Spinal cord (tissue), 9 donors: ENCODE measurements at regions not wholly inside any gene's neighbourhood (a gene's known extent, or its start where the extent isn't known, plus 50 kb on each side); places are given as distances from the start of the nearest gene placed in this dataset.
A peak's percentile ranks its signal among the peaks of the same experiment; 100 is the strongest.

Source experiments
- DNase-seq, 6 donors: peaks; one replicate each; pipeline versions ENCODE4 v3.0.0 to v3.0.0-alpha.2; 2013 to 2015; ENCODE audit warnings: low spot score in 6 of 6, low read depth in 4 of 6
- H3K27ac ChIP-seq: one replicate; pipeline ENCODE4 v1.5.1; 2013; ENCODE audit warnings: low read depth, low read length, control low read depth
- H3K27me3 ChIP-seq: one replicate; pipeline ENCODE4 v1.6.1; 2013; ENCODE audit warnings: low read length; ENCODE audit not compliant: control insufficient read depth, insufficient read depth
- H3K36me3 ChIP-seq: one replicate; pipeline ENCODE4 v1.6.1; 2013; ENCODE audit warnings: low read length; ENCODE audit not compliant: control insufficient read depth, insufficient read depth
- H3K4me1 ChIP-seq: one replicate; pipeline ENCODE4 v1.6.1; 2013; ENCODE audit warnings: low read length; ENCODE audit not compliant: control insufficient read depth, insufficient read depth
- H3K4me3 ChIP-seq: one replicate; pipeline ENCODE4 v1.5.1; 2013; ENCODE audit warnings: low read depth, low read length, control low read depth
- H3K9me3 ChIP-seq: one replicate; pipeline ENCODE4 v1.6.1; 2013; ENCODE audit warnings: low read length; ENCODE audit not compliant: control insufficient read depth, insufficient read depth
- WGBS: methylation state at CpG from one replicate; pipeline ENCODE4 v1.1.5; 2013; ENCODE audit warnings: missing lambda C conversion rate; ENCODE audit not compliant: insufficient coverage; 5-methylcytosine and 5-hydroxymethylcytosine counted together
- donor health status: healthy.

GRCh38 chr2:9097892-9098291 is 94.4 kb upstream of the MBOAT2 start:
- no peak overlapping the region for H3K4me3 ChIP-seq
- H3K27me3 ChIP-seq: peaks cover 4% of the 10 kb centered on the region
- H3K27ac ChIP-seq: no peak overlapping the region
- peaks cover 45% of the 10 kb centered on the region for H3K4me1 ChIP-seq
- DNase-seq: no peak
- H3K36me3 ChIP-seq: no peaks in the 10 kb centered on the region
- no peaks in the 10 kb centered on the region for H3K9me3 ChIP-seq
- 46% methylated on average over 7 of the region's 7 CpGs for WGBS

GRCh38 chr2:9097239-9097638 is 93.8 kb upstream of the MBOAT2 start:
- H3K9me3 ChIP-seq: no peaks in the 10 kb centered on the region
- peaks cover 4% of the 10 kb centered on the region for H3K27me3 ChIP-seq
- peak in 2 of 6 donors; percentile 45 to 49 for DNase-seq
- H3K4me3 ChIP-seq: no peak overlapping the region
- no peak overlapping the region for H3K27ac ChIP-seq
- no peaks in the 10 kb centered on the region for H3K36me3 ChIP-seq
- 65% methylated on average over 4 of the region's 8 CpGs for WGBS
- peaks cover 45% of the 10 kb centered on the region for H3K4me1 ChIP-seq

- no peak overlapping the region for H3K27ac ChIP-seq
These were observed 93.3 kb upstream of the MBOAT2 start for GRCh38 chr2:9096761-9097160.

GRCh38 chr2:9095690-9096089 is 92.2 kb upstream of the MBOAT2 start:
- peak overlapping the region; percentile 7 for H3K27ac ChIP-seq

More at GRCh38 chr2:9096761-9097160, 93.3 kb upstream of the MBOAT2 start:
- Histone ChIP-seq H3K27me3 (peaks cover 4% of the 10 kb centered on the region), H3K4me3 (no peak overlapping the region), H3K36me3 (no peaks in the 10 kb centered on the region), H3K4me1 (peaks cover 42% of the 10 kb centered on the region), H3K9me3 (no peaks in the 10 kb centered on the region)
- no peak for DNase-seq
- 91% methylated on average over 9 of the region's 13 CpGs for WGBS

GRCh38 chr2:9095226-9095625 is 91.7 kb upstream of the MBOAT2 start:
- H3K9me3 ChIP-seq: no peaks in the 10 kb centered on the region
- no peak overlapping the region for H3K27ac ChIP-seq
- DNase-seq: no peak
- H3K27me3 ChIP-seq: peaks cover 4% of the 10 kb centered on the region
- H3K4me1 ChIP-seq: peaks cover 42% of the 10 kb centered on the region
- no peaks in the 10 kb centered on the region for H3K36me3 ChIP-seq
- H3K4me3 ChIP-seq: no peak overlapping the region
- WGBS: 56% methylated on average over 14 of the region's 14 CpGs

More at GRCh38 chr2:9095690-9096089, 92.2 kb upstream of the MBOAT2 start:
- no peak overlapping the region for H3K4me3 ChIP-seq
- peaks cover 4% of the 10 kb centered on the region for H3K27me3 ChIP-seq
- 9% methylated on average over 20 of the region's 21 CpGs for WGBS
- H3K9me3 ChIP-seq: no peaks in the 10 kb centered on the region
- DNase-seq: peak in 3 of 6 donors; percentile 37 to 79 (median 77)
- H3K36me3 ChIP-seq: no peaks in the 10 kb centered on the region
- H3K4me1 ChIP-seq: peaks cover 42% of the 10 kb centered on the region

GRCh38 chr2:9094117-9094516 is 90.6 kb upstream of the MBOAT2 start:
- Histone ChIP-seq H3K9me3 (no peaks in the 10 kb centered on the region), H3K27me3 (peaks cover 4% of the 10 kb centered on the region), H3K4me1 (peaks cover 38% of the 10 kb centered on the region), H3K27ac (no peak overlapping the region), H3K4me3 (no peak overlapping the region), H3K36me3 (no peaks in the 10 kb centered on the region)
- 95% methylated on average over 14 of the region's 14 CpGs for WGBS
- no peak for DNase-seq

GRCh38 chr2:9093324-9093723 is 89.8 kb upstream of the MBOAT2 start:
- Histone ChIP-seq H3K4me3 (no peak overlapping the region), H3K27ac (no peak overlapping the region), H3K27me3 (peaks cover 4% of the 10 kb centered on the region), H3K36me3 (no peaks in the 10 kb centered on the region), H3K9me3 (no peaks in the 10 kb centered on the region), H3K4me1 (peaks cover 33% of the 10 kb centered on the region)
- 92% methylated on average over 3 of the region's 3 CpGs for WGBS
- no peak for DNase-seq

- DNase-seq: no peak
- no peaks in the 10 kb centered on the region for H3K36me3 ChIP-seq
- H3K9me3 ChIP-seq: no peaks in the 10 kb centered on the region
- peaks cover 4% of the 10 kb centered on the region for H3K27me3 ChIP-seq
- H3K4me3 ChIP-seq: no peak overlapping the region
- H3K4me1 ChIP-seq: peaks cover 26% of the 10 kb centered on the region
- no peak overlapping the region for H3K27ac ChIP-seq
- 61% methylated on average over 3 of the region's 7 CpGs for WGBS
These were observed 89.1 kb upstream of the MBOAT2 start for GRCh38 chr2:9092383-9093282.

- Histone ChIP-seq H3K4me3 (no peak overlapping the region), H3K27ac (no peak overlapping the region), H3K36me3 (no peaks in the 10 kb centered on the region), H3K4me1 (peaks cover 21% of the 10 kb centered on the region), H3K9me3 (no peaks in the 10 kb centered on the region), H3K27me3 (peaks cover 4% of the 10 kb centered on the region)
- no CpG with 5 or more reads among the region's 1 CpG for WGBS
- no peak for DNase-seq
These were observed 88.3 kb upstream of the MBOAT2 start for GRCh38 chr2:9091811-9092210.

GRCh38 chr2:9089831-9090230 is 86.3 kb upstream of the MBOAT2 start:
- no peaks in the 10 kb centered on the region for H3K36me3 ChIP-seq
- WGBS: 40% methylated on average over 1 of the region's 5 CpGs

More at GRCh38 chr2:9089831-9090230, 86.3 kb upstream of the MBOAT2 start:
- Histone ChIP-seq H3K9me3 (no peaks in the 10 kb centered on the region), H3K4me1 (peaks cover 3% of the 10 kb centered on the region), H3K4me3 (no peak overlapping the region), H3K27ac (no peak overlapping the region), H3K27me3 (no peaks in the 10 kb centered on the region)
- no peak for DNase-seq
